DND-41 (cell line): ENCODE measurements at regions not wholly inside any gene's neighbourhood (a gene's known extent, or its start where the extent isn't known, plus 50 kb on each side); places are given as distances from the start of the nearest gene placed in this dataset.

Experiments used
- ATAC-seq: fragments of 200-7000 bp; cut with Tn5 transposase; 3 replicates; pipeline ENCODE4 v1.9.1; 2021; ENCODE audit warnings: low read depth; ENCODE audit not compliant: insufficient read depth
- DNase-seq: peaks from one replicate; pipeline ENCODE4 v3.0.0-alpha.2; 2020
- H2AFZ ChIP-seq: 2 replicates; pipeline ENCODE4 v1.6.0; 2012; ENCODE audit warnings: low read depth, low read length
- H3K27ac ChIP-seq: 2 replicates; pipeline ENCODE4 v1.5.1; 2012; ENCODE audit warnings: low read length, inconsistent platforms
- H3K27me3 ChIP-seq: fragments of 200-600 bp; sonication (generic); 2 replicates; pipeline ENCODE4 v1.6.0; 2012; ENCODE audit warnings: low read length, mild to moderate bottlenecking, inconsistent platforms; ENCODE audit not compliant: insufficient read depth, poor library complexity
- H3K36me3 ChIP-seq: 2 replicates; pipeline ENCODE4 v1.5.1; 2012; ENCODE audit warnings: low read length, inconsistent platforms; ENCODE audit not compliant: insufficient read depth
- H3K4me1 ChIP-seq: 2 replicates; pipeline ENCODE4 v1.5.1; 2012; ENCODE audit warnings: mild to moderate bottlenecking, low read length; ENCODE audit not compliant: insufficient read depth
- H3K4me2 ChIP-seq: 2 replicates; pipeline ENCODE4 v1.6.0; 2012; ENCODE audit warnings: mild to moderate bottlenecking, moderate library complexity, low read length, inconsistent platforms; ENCODE audit not compliant: insufficient read depth
- H3K4me3 ChIP-seq, 2 experiments: fragments of 200-600 bp in 1 of 2; shearing (Covaris generic) in 1 of 2; 2 replicates each; pipeline ENCODE4 v1.5.1; 2012 to 2016; ENCODE audit warnings: inconsistent platforms in 2 of 2, low read length in 2 of 2, mild to moderate bottlenecking in 2 of 2, low read depth in 1 of 2, moderate library complexity in 1 of 2
- H3K79me2 ChIP-seq: 2 replicates; pipeline ENCODE4 v1.6.0; 2012; ENCODE audit warnings: low read length, inconsistent platforms; ENCODE audit not compliant: insufficient read depth
- H3K9ac ChIP-seq: 2 replicates; pipeline ENCODE4 v1.6.0; 2012; ENCODE audit warnings: low read depth, mild to moderate bottlenecking, inconsistent platforms, low read length, moderate library complexity
- H3K9me3 ChIP-seq: 2 replicates; pipeline ENCODE4 v1.5.1; 2012; ENCODE audit warnings: low read length, moderate library complexity, mild to moderate bottlenecking, inconsistent platforms; ENCODE audit not compliant: insufficient read depth, severe bottlenecking
- H4K20me1 ChIP-seq: 2 replicates; pipeline ENCODE4 v1.6.0; 2012; ENCODE audit warnings: low read length; ENCODE audit not compliant: insufficient read depth
- EZH2 ChIP-seq: IDR thresholded peaks from 3 replicates; pipeline ENCODE4 v1.6.1; 2012; ENCODE audit warnings: borderline replicate concordance, low read depth, mild to moderate bottlenecking, moderate library complexity, low read length, inconsistent platforms; ENCODE audit not compliant: severe bottlenecking
- TF ChIP-seq, protein P1 (sequence below): IDR thresholded peaks from 2 replicates; pipeline ENCODE4 v1.5.1; 2012; ENCODE audit warnings: borderline replicate concordance, low read length, moderate library complexity, mild to moderate bottlenecking; ENCODE audit not compliant: poor library complexity, severe bottlenecking; ENCODE audit errors: extremely low read depth

DNA sequence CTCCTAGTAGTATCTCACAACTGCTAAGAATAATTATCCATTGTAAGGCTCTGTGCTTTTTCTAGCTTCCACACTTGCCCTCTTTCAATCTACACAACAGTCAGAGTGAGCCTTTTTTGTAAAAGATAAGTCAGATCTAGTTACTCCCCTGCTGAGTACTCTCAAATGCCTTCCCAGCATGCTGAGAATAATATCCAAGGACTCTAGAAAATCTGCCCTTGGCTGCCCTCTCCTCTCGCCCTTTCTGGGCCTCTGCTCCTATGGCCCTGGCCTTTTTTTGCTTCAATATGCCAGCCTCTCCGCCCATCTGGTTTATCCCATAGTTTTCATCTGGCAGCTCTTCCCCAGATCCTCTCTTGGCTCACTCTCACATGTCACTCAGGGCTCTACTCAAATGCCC is 455.9 kb upstream of the UBE2E3 start:
- no peaks in the 10 kb centered on the region for H3K4me1 ChIP-seq
- no peak overlapping the region for H2AFZ ChIP-seq

DNA sequence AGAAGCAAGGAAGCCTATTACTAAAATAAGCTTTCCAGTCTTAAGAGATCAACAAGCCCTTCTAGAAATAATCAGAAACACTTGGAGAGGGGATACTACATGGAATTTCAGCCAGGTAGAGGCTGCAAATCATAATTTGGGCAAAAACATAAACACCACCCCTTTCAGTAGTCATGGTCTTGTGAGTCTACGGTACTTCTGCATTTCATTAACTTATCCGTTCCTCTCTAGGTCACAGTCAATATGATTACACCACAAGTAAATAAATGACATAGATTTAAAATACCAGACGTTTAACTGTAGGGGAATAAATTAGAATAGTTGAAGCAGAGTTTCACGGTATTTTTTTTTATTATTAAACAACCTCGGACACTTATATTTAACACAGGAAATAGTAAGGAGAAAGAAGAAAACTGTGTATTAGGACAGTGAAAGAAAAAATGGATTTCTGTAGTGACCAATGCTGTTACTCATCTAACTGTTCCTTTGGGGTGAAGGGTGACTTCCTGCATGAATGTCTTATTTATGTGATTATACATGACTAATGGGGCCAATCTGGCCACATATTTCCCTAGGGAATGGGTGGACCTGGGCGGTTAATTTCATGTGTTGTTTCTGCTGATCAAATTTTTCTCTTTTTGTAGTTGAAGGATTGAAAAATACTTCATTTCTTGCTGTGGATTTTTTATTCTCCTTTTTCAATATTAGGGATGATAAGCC is 456.6 kb upstream of the UBE2E3 start:
- H3K27me3 ChIP-seq: peaks cover under 1% of the 10 kb centered on the region
- H3K4me3 ChIP-seq: no peak overlapping the region
- no peak overlapping the region for H2AFZ ChIP-seq
- H3K36me3 ChIP-seq: no peaks in the 10 kb centered on the region
- no peaks in the 10 kb centered on the region for H4K20me1 ChIP-seq
- H3K79me2 ChIP-seq: no peaks in the 10 kb centered on the region
- no peaks in the 10 kb centered on the region for H3K9me3 ChIP-seq
- H3K4me2 ChIP-seq: no peak overlapping the region
- ATAC-seq (no peak), DNase-seq (no peak)
- TF ChIP-seq EZH2: no peak
- TF ChIP-seq, protein P1, sequence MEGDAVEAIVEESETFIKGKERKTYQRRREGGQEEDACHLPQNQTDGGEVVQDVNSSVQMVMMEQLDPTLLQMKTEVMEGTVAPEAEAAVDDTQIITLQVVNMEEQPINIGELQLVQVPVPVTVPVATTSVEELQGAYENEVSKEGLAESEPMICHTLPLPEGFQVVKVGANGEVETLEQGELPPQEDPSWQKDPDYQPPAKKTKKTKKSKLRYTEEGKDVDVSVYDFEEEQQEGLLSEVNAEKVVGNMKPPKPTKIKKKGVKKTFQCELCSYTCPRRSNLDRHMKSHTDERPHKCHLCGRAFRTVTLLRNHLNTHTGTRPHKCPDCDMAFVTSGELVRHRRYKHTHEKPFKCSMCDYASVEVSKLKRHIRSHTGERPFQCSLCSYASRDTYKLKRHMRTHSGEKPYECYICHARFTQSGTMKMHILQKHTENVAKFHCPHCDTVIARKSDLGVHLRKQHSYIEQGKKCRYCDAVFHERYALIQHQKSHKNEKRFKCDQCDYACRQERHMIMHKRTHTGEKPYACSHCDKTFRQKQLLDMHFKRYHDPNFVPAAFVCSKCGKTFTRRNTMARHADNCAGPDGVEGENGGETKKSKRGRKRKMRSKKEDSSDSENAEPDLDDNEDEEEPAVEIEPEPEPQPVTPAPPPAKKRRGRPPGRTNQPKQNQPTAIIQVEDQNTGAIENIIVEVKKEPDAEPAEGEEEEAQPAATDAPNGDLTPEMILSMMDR: no peak
- H3K4me1 ChIP-seq: no peaks in the 10 kb centered on the region
- no peak overlapping the region for H3K27ac ChIP-seq
- no peak overlapping the region for H3K9ac ChIP-seq

More for the DNA sequence above, 455.9 kb upstream of the UBE2E3 start:
- Histone ChIP-seq H3K4me2 (no peak overlapping the region), H3K27me3 (no peaks in the 10 kb centered on the region), H3K9ac (no peak overlapping the region), H3K9me3 (no peaks in the 10 kb centered on the region), H3K27ac (no peak overlapping the region), H3K79me2 (no peaks in the 10 kb centered on the region), H3K4me3 (no peak overlapping the region), H4K20me1 (no peaks in the 10 kb centered on the region), H3K36me3 (no peaks in the 10 kb centered on the region)
- TF ChIP-seq EZH2: no peak
- TF ChIP-seq, protein P1: no peak
- no peak for DNase-seq
- no peak for ATAC-seq

DNA sequence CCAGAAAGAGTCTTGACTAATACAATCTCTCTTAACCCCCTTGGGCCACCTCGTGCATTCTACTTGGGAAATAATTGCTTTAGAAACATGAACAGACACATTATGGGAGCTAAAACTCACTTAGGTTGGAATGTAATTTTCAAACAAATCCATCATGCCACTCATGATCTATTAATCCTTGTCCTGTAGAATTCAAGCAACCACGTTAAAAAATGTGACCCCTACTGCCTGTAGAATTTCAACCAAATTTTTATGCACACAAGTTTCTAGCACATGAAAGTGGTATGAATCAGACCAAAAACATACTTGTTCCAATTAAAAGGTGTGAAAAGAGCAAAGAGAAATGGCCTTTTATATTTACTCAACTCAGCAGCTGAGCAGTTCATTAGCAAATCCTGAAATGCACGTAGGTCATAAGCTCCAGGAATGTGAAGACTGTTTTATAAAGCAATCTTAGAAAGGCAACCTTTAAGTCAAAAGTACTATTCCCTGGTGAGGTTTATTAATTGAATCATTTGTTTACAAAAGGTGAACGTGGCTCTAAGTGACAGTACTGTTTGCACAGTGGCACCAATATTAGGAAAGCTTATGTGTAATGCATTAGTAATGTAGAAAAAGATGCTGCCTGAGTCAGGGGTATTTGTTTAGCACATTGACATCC is 459.4 kb upstream of the UBE2E3 start:
- H3K36me3 ChIP-seq: no peaks in the 10 kb centered on the region
- no peaks in the 10 kb centered on the region for H3K9me3 ChIP-seq
- no peak overlapping the region for H3K4me3 ChIP-seq
- H3K4me1 ChIP-seq: no peaks in the 10 kb centered on the region
- H3K79me2 ChIP-seq: no peaks in the 10 kb centered on the region
- no peak overlapping the region for H2AFZ ChIP-seq
- no peak for TF ChIP-seq EZH2
- TF ChIP-seq, protein P1: no peak
- no peak overlapping the region for H3K9ac ChIP-seq
- ATAC-seq: no peak
- H3K4me2 ChIP-seq: no peak overlapping the region
- H4K20me1 ChIP-seq: no peaks in the 10 kb centered on the region
- no peak overlapping the region for H3K27ac ChIP-seq
- H3K27me3 ChIP-seq: peaks cover 7% of the 10 kb centered on the region
- DNase-seq: no peak
